ENCODE measurements at regions not wholly inside any gene's neighbourhood (a gene's known extent, or its start where the extent isn't known, plus 50 kb on each side); places are given as distances from the start of the nearest gene placed in this dataset.

GRCh38 chr13:50189450-50189849, 174.2 kb downstream of the KCNRG start:
- no peaks in the 10 kb centered on the region for H3K36me3 Mint-ChIP-seq (ENCODE audit: unreplicated experiment)
- no peak overlapping the region for H3K27ac Mint-ChIP-seq (ENCODE audit: unreplicated experiment)
- no peaks in the 10 kb centered on the region for H3K9me3 Mint-ChIP-seq (ENCODE audit: unreplicated experiment)
- no peak for DNase-seq (ENCODE audit: extremely low spot score, unreplicated experiment)
- H3K4me1 Mint-ChIP-seq (ENCODE audit: unreplicated experiment) = peaks cover 10% of the 10 kb centered on the region
- H3K27me3 Mint-ChIP-seq (ENCODE audit: unreplicated experiment) = peaks cover 2% of the 10 kb centered on the region
- no peak for TF ChIP-seq CTCF (IDR thresholded peaks at IDR 0.05)
- no peak overlapping the region for H3K4me3 Mint-ChIP-seq (ENCODE audit: unreplicated experiment)

DNA sequence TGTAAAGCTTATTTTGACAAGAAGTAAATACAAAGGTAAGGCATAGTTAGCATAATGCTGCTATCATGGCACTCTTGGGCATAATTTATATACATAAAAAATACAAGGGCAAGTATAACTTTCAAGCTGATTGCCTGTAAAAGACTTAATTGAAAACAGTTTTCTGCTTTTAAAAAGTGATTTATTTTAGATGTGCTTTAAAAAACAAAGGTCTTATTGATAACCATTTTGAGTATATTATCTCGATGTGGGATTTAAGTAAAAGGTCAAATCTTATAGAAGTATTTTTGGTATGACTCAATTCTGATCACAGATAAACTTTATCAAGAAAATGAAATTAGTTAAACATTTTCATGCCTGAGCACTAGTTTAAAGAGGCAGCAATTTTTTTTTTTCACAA, 175.8 kb downstream of the KCNRG start:
- H3K36me3 Mint-ChIP-seq (ENCODE audit: unreplicated experiment) = no peaks in the 10 kb centered on the region
- no peak overlapping the region for H3K27ac Mint-ChIP-seq (ENCODE audit: unreplicated experiment)
- no peaks in the 10 kb centered on the region for H3K9me3 Mint-ChIP-seq (ENCODE audit: unreplicated experiment)
- no peak for DNase-seq (ENCODE audit: extremely low spot score, unreplicated experiment)
- H3K4me3 Mint-ChIP-seq (ENCODE audit: unreplicated experiment) = no peak overlapping the region
- H3K4me1 Mint-ChIP-seq (ENCODE audit: unreplicated experiment) = peaks cover 10% of the 10 kb centered on the region
- TF ChIP-seq CTCF (IDR thresholded peaks at IDR 0.05) = no peak
- peaks cover 2% of the 10 kb centered on the region for H3K27me3 Mint-ChIP-seq (ENCODE audit: unreplicated experiment)

- H3K27ac Mint-ChIP-seq (ENCODE audit: unreplicated experiment) = no peak overlapping the region
- no peak for TF ChIP-seq CTCF (IDR thresholded peaks at IDR 0.05)
- peaks cover 2% of the 10 kb centered on the region for H3K27me3 Mint-ChIP-seq (ENCODE audit: unreplicated experiment)
- H3K4me1 Mint-ChIP-seq (ENCODE audit: unreplicated experiment) = peaks cover 7% of the 10 kb centered on the region
- H3K36me3 Mint-ChIP-seq (ENCODE audit: unreplicated experiment) = no peaks in the 10 kb centered on the region
- no peak overlapping the region for H3K4me3 Mint-ChIP-seq (ENCODE audit: unreplicated experiment)
- no peak for DNase-seq (ENCODE audit: extremely low spot score, unreplicated experiment)
- no peaks in the 10 kb centered on the region for H3K9me3 Mint-ChIP-seq (ENCODE audit: unreplicated experiment)
Measured at GRCh38 chr13:50192272-50192813, 177.1 kb downstream of the KCNRG start.

GRCh38 chr13:50195045-50195444, 179.8 kb downstream of the KCNRG start:
- TF ChIP-seq CTCF (IDR thresholded peaks at IDR 0.05) = no peak
- Mint-ChIP-seq H3K9me3 (ENCODE audit: unreplicated experiment) (no peaks in the 10 kb centered on the region), H3K27ac (ENCODE audit: unreplicated experiment) (no peak overlapping the region), H3K4me1 (ENCODE audit: unreplicated experiment) (peaks cover 19% of the 10 kb centered on the region), H3K27me3 (ENCODE audit: unreplicated experiment) (no peaks in the 10 kb centered on the region), H3K36me3 (ENCODE audit: unreplicated experiment) (no peaks in the 10 kb centered on the region), H3K4me3 (ENCODE audit: unreplicated experiment) (no peak overlapping the region)
- no peak for DNase-seq (ENCODE audit: extremely low spot score, unreplicated experiment)

DNA sequence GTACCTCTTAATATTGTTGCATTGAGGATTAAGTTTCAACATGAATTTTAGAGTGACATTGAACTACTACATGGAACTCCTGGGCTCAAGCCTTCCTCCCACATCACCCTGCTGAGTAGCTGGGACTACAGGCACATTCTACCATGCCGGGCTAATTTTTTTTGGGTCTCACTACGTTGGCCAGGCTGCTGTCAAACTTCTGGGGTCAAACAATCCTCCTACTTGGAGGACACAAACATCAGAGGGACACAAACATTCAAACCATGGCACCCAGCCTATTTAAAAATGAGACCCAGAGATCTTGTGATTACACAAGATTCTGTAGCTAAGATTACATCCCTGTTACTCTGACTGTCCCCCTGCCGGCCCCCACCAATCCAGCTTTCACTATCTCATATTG, 180.9 kb downstream of the KCNRG start:
- Mint-ChIP-seq H3K9me3 (ENCODE audit: unreplicated experiment) (no peaks in the 10 kb centered on the region), H3K4me3 (ENCODE audit: unreplicated experiment) (no peak overlapping the region), H3K27ac (ENCODE audit: unreplicated experiment) (no peak overlapping the region), H3K36me3 (ENCODE audit: unreplicated experiment) (no peaks in the 10 kb centered on the region), H3K27me3 (ENCODE audit: unreplicated experiment) (no peaks in the 10 kb centered on the region), H3K4me1 (ENCODE audit: unreplicated experiment) (peaks cover 21% of the 10 kb centered on the region)
- no peak for DNase-seq (ENCODE audit: extremely low spot score, unreplicated experiment)
- TF ChIP-seq CTCF (IDR thresholded peaks at IDR 0.05) = no peak
